GM21717 (cell line): ENCODE measurements at regions not wholly inside any gene's neighbourhood (a gene's known extent, or its start where the extent isn't known, plus 50 kb on each side); places are given as distances from the start of the nearest gene placed in this dataset.

ENCODE experiments used
- ATAC-seq: cut with Tn5 transposase; IDR thresholded peaks from one replicate; pipeline ENCODE4 v1.9.1; 2021; ENCODE audit warnings: mild to moderate bottlenecking, moderate library complexity; ENCODE audit not compliant: unreplicated experiment

DNA sequence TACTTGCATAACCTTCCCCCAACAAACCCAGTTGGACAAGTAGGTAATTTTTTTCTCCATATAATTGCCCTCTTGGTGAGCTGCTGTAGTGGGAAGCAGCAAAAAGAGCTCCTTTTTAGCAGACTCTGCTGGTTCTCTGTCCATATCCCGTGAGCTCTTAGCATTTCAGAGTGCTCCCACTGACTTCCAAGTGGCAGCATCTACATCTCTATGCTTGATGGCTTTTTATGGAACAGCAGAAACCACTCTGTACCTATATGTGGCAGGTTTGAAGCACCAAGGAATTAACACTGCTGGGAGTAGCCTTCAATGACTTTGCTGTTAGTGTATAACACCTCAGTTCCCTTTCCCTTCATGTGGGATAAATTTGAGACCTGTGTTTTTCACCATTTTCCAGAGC lies 168.4 kb upstream of the NHS start:
- no peak for ATAC-seq

DNA sequence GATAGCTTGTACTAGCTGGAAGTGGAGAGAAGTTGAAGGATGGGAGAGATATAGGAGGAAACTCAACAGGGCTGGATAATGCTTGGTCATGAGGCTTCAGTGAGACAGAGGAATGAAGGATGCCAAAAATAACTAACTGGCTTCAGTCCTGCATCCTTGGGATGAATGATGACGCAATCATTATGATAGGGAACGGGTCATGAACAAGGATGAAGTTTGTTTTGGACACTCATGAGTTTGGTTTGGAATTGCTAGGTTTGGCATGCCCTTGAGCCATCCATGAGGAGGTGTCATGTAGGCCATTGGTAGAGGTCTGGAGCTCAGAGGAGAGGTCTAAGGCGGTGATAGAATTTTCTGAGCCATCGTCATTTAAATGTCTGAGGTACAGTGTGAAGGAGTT lies 160.0 kb upstream of the NHS start:
- ATAC-seq, result no peak

GRCh38 chrX:17226736-17227135 lies 148.3 kb upstream of the NHS start:
- no peak for ATAC-seq

GRCh38 chrX:17237146-17237545 lies 137.9 kb upstream of the NHS start:
- no peak for ATAC-seq

- peak; percentile 59 for ATAC-seq
Observed at GRCh38 chrX:17242470-17242869, 132.5 kb upstream of the NHS start.

DNA sequence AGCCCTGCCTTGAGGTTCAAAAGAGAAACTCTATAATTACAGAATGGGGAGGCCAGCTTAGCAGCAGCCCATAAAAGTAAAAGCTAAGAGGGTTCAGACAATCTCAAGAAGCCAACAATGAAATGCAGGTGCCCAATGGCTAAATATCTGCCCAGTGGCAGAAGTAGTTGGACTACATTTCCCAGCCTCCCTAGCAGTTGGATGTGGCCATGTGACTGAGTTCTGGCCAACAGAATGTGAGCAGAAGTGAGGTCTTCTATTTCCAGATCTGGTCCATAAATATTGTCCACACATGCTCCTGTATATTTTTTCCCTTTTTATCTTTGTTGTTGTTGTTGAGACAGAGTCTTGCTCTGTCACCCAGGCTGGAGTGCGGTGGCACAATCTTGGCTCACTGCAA lies 127.9 kb upstream of the NHS start:
- no peak for ATAC-seq

DNA sequence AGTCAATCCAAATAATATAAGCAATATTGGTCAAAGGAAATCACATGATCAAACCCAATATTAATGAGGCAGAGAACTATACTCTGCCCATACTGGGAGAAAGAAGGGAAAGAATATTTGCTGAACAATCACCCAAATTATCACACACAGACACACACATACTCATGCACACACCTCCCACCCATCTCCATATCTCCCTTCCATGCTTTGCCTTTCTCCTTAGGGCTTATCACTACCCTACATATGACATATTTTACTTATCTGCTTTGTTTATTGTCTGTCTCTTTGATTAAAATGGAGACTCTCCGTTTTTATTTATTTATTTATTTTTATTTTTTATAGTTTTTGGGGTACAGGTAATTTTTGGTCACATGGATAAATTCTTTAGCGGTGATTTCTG lies 112.9 kb upstream of the NHS start:
- ATAC-seq, result no peak

DNA sequence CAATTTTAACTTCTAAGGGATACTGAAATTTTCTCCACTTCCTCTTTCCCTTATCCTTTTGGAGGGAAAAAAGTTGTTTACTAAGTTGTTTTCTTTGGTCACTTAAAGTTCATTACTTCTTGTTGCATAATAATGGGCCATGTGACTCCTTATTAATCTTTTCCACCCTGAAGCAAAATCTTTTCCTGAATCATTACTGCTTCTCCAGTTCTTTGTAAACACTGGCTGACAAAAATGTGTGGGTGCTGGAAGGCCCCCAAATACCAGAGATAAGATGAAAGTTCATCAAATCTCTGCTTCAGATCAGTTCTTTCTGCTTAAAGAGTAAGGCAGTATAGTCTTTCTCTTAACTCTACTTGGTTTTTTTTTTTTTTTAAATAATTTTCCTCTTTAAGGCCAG lies 108.9 kb upstream of the NHS start:
- no peak for ATAC-seq

DNA sequence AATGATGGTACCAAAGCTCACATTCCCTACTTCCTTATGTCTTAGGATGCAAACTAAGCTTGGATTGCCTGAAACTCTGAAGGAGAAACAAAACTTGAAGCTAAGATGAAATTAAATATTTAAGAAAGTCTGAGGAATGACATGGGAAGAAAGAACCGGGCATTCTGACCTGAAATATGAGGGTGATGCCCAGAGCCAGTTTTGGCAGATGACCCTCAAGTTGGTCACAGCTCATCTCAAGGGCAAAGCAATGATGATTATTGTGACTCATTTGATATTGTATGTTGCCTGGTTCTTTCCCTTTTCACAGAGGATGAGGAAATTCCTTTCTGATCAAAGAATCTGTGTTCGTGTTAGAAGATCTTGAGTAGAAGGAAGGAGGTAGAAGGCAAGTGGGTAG lies 96.0 kb upstream of the NHS start:
- ATAC-seq, result no peak

DNA sequence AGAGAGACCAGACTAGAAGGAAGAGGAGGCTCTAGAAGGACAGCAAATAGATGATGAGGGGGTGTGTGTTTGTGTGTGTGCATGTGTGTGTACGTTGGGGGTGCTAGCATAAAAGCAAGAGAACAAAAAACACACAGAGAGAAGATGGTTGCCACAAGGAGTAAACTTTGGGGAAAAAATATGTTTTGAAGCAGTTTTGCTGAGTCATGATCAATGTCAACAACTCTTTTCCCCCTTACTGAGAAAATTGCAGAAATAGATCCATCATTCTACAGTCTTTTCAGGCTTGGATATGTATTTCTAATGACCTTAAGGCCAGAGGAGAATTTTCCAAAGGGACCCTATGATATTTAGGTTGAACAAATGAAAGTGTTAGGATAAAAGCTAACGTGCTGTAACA lies 89.0 kb upstream of the NHS start:
- ATAC-seq, result no peak

DNA sequence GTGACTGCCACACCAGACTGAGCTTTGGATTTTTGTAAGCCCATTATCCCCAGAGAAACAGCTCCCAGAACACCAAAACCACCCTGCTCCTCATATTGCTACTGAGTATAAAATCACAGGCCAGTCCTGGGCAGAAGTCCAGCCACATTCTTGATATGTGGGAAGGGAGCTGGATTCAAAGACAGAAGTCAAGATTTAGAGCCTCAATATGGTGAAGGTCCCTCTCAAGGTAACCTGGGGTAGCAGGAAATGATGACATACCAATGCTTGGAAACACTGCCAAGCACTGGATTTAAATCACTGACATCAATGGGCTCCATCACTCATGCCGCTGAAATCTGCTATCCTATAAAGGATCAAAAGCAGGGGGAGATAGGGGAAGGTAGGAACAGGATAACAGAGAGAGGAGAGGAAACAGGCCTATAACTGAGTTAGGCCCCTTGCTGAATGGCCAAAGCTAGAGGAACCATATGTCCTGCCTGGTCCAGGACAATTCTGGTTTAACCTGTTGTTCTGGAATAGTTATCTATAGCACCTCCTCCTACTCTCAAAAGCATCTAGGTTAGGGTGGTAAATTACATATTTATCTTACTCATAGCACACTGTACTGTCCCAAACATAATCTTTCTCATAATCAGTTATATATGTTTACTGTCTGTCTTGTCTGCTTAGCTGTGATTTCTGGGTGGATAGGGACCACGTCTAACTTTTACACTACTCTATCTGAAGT lies 83.7 kb upstream of the NHS start:
- ATAC-seq, result no peak

DNA sequence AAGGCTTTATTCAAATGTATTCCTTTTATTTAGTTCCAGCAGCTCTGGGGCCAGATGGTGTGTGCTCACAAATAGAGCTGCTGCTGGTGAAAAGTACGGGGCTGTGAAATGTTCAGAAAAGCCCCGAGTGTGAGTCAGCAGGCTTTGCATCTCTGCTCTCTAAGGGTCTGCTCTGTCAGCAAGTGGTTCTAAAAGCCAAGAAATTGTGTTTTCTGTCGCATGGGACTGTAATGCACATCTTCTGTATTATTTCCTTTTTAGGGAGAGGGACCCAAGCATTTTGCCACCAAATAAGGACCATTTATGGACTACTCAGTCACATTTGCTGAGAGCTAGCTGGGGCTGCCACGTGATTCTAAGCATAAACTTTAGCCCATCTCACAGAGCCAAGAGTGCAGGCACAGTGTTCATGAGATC lies 82.9 kb upstream of the NHS start:
- ATAC-seq, result no peak

GRCh38 chrX:17294561-17294960 lies 80.4 kb upstream of the NHS start:
- ATAC-seq, result no peak

DNA sequence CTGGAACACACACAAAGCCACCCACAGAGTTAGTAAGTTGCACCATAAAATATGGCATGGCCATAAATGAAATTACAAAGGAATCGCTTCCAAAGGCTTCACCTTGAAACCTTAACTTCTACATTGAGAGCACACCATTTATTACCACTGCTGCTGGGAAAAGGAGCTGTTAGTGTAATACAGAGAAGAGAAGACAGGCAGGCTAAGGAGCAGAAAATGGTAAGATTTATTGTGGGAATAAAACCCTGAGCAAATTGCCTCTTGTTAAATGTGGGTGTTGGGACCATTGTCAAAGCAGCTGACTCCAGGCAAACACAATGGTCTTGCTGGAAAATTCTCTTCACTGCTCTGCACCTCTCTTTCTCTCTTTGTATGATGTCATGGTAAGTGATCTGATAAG lies 79.2 kb upstream of the NHS start:
- ATAC-seq, result no peak

GRCh38 chrX:17298564-17298963 lies 76.4 kb upstream of the NHS start:
- no peak for ATAC-seq

- ATAC-seq, result no peak
Observed at GRCh38 chrX:17299206-17299605, 75.8 kb upstream of the NHS start.

DNA sequence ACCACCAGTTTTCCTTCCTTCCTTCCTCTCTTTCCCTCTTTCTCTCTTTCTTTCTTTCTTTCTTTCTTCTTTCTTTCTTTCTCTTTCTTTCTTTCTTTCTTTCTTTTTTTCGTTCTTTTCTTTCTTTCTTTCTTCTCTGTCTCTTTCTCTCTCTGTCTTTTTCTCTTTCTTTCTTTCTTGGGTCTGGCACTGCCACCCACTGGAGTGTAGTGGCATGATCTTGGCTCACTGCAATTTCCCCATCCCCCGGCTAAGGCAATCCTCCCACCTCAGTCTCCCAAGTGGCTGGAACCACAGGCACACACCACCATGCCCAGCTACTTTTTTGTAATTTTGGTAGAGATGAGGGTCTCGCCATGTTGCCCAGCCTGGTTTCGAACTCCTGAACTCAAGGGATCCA lies 51.6 kb upstream of the NHS start:
- ATAC-seq, result no peak
